RWPE2 (cell line): ENCODE measurements at regions not wholly inside any gene's neighbourhood (a gene's known extent, or its start where the extent isn't known, plus 50 kb on each side); places are given as distances from the start of the nearest gene placed in this dataset.
"Not testable (repeated sequence)": the region's sequence is repeated elsewhere in the genome, so short reads cannot be mapped to it uniquely, and the experiment has no call there.

ENCODE experiments used
- ATAC-seq: fragments of 200-7000 bp; cut with Tn5 transposase; 3 replicates; pipeline ENCODE4 v1.9.1; 2021; ENCODE audit warnings: low read depth
- DNase-seq: peaks from one replicate; pipeline ENCODE4 v3.0.0-alpha.2; 2020; ENCODE audit warnings: low spot score
- H3K27ac ChIP-seq: fragments of 450-650 bp; 2 replicates; pipeline ENCODE4 v1.5.1; 2017; ENCODE audit warnings: mild to moderate bottlenecking; ENCODE audit not compliant: poor library complexity, severe bottlenecking
- H3K27me3 ChIP-seq: fragments of 250-450 bp; sonication (Bioruptor Pico); 2 replicates; pipeline ENCODE4 v1.5.1; 2021; ENCODE audit warnings: mild to moderate bottlenecking, moderate library complexity; ENCODE audit not compliant: insufficient read depth, poor library complexity, severe bottlenecking
- H3K36me3 ChIP-seq: fragments of 250-450 bp; sonication (Bioruptor Pico); 2 replicates; pipeline ENCODE4 v1.5.1; 2020; ENCODE audit warnings: low read depth, mild to moderate bottlenecking, moderate library complexity
- H3K4me1 ChIP-seq: fragments of 250-450 bp; sonication (Bioruptor Pico); 2 replicates; pipeline ENCODE4 v1.5.1; 2021; ENCODE audit warnings: mild to moderate bottlenecking, moderate library complexity; ENCODE audit not compliant: insufficient read depth, poor library complexity, severe bottlenecking
- H3K4me3 ChIP-seq: fragments of 250-450 bp; sonication (Bioruptor Pico); 2 replicates; pipeline ENCODE4 v1.5.1; 2021; ENCODE audit warnings: mild to moderate bottlenecking, moderate library complexity; ENCODE audit not compliant: severe bottlenecking
- H3K9me3 ChIP-seq: fragments of 250-450 bp; sonication (Bioruptor Pico); 2 replicates; pipeline ENCODE4 v1.5.1; 2021; ENCODE audit warnings: mild to moderate bottlenecking, moderate library complexity; ENCODE audit not compliant: severe bottlenecking
- TF ChIP-seq, protein P1 (sequence below): fragments of 450-650 bp; IDR thresholded peaks from one replicate; pipeline ENCODE4 v1.5.1; 2017; ENCODE audit warnings: mild to moderate bottlenecking, moderate library complexity; ENCODE audit not compliant: poor library complexity, severe bottlenecking

DNA sequence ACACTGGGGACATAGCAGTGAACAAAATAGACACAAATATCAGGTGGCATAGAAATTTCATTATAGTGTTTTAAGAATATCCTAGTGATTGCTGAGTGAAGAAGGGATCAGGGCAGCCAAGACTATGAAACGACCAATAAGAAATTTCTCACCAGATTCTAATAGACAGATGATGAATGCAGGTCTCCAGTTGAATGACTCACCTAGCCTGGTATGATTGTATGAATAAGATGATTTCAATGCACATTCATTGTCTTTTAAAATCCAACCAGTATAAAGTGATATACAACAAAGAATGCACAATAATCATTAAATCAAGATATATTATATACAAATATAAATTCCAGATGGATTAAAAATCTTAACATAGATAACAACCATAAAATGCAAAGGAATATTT, 124.5 kb upstream of the TENT5A start:
- Histone ChIP-seq H3K27me3 (no peaks in the 10 kb centered on the region), H3K9me3 (peaks cover 2% of the 10 kb centered on the region), H3K4me1 (no peaks in the 10 kb centered on the region), H3K4me3 (no peak overlapping the region), H3K36me3 (no peaks in the 10 kb centered on the region), H3K27ac (no peak overlapping the region)
- ATAC-seq (peak; percentile 45; the same call in 1 of the 3 replicates), DNase-seq (no peak)
- TF ChIP-seq, protein P1, sequence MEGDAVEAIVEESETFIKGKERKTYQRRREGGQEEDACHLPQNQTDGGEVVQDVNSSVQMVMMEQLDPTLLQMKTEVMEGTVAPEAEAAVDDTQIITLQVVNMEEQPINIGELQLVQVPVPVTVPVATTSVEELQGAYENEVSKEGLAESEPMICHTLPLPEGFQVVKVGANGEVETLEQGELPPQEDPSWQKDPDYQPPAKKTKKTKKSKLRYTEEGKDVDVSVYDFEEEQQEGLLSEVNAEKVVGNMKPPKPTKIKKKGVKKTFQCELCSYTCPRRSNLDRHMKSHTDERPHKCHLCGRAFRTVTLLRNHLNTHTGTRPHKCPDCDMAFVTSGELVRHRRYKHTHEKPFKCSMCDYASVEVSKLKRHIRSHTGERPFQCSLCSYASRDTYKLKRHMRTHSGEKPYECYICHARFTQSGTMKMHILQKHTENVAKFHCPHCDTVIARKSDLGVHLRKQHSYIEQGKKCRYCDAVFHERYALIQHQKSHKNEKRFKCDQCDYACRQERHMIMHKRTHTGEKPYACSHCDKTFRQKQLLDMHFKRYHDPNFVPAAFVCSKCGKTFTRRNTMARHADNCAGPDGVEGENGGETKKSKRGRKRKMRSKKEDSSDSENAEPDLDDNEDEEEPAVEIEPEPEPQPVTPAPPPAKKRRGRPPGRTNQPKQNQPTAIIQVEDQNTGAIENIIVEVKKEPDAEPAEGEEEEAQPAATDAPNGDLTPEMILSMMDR = no peak

DNA sequence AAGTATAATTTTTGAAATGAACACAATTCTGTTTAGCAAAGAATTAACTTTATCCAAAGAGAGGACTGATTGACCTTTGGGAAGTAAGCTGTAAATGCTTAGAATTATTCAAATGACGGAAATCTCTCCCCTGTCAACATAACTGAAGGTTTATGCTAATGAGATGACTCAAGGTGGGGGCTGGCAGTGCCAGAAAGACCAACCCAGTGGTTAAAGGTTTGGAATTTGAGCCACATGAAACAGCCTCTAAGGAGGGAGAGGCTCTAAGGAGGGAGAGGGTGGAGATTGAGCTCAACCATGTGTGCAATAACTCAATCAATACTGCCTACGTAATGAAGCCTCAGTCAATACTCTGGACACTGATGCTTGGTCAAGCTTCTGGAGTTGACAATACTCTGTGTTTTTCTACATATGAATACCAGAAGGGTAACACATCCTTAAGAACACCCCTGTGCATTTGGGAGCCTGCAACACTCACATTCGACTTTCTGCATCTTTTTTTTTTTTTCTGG, 123.4 kb upstream of the TENT5A start:
- ATAC-seq (no peak), DNase-seq (no peak)
- Histone ChIP-seq H3K27ac (no peak overlapping the region), H3K36me3 (no peaks in the 10 kb centered on the region), H3K27me3 (no peaks in the 10 kb centered on the region), H3K4me1 (no peaks in the 10 kb centered on the region), H3K4me3 (no peak overlapping the region), H3K9me3 (peaks cover 2% of the 10 kb centered on the region)
- TF ChIP-seq, protein P1 = no peak

DNA sequence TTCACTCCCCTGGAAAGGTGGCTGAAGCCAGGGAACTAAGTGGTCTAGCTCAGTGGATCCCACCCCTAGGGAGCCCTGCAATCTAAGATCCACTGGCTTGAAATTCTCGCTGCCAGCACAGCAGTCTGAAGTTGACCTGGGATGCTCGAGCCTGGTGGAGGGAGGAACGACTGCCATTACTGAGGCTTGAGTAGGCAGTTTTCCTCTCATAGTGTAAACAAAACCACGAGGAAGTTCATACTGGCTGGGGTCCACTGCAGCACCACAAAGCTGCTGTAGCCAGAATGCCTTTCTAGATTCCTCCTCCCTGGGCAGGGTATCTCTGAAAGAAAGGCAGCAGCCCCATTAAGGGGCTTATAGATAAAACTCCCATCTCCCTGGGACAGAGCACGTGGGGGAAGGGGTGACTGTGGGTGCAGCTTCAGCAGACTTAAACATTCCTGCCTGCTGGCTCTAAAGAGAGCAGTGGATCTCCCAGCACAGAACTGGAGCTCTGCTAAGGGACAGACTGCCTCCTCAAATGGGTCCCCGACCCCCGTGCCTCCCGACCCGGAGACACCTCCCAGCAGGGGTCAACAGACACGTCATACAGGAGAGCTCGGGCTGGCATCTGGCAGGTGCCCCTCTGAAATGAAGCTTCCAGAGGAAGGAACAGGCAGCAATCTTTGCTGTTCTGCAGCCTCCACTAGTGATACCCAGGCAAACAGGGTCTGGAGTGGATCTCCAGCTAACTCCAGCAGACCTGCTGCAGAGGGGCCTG, 117.4 kb upstream of the TENT5A start:
- not testable (repeated sequence) for H3K27me3 ChIP-seq, ATAC-seq, H3K27ac ChIP-seq, H3K4me1 ChIP-seq, H3K4me3 ChIP-seq, H3K9me3 ChIP-seq, DNase-seq, H3K36me3 ChIP-seq

- ATAC-seq = peak; percentile 64; the same call in 2 of the 3 replicates
- Histone ChIP-seq H3K4me3 (no peak overlapping the region), H3K4me1 (no peaks in the 10 kb centered on the region), H3K27me3 (no peaks in the 10 kb centered on the region), H3K36me3 (no peaks in the 10 kb centered on the region), H3K9me3 (peaks cover 3% of the 10 kb centered on the region), H3K27ac (no peak overlapping the region)
- TF ChIP-seq, protein P1 = no peak
- no peak for DNase-seq
Observed at GRCh38 chr6:81865712-81866111, 113.2 kb upstream of the TENT5A start.

DNA sequence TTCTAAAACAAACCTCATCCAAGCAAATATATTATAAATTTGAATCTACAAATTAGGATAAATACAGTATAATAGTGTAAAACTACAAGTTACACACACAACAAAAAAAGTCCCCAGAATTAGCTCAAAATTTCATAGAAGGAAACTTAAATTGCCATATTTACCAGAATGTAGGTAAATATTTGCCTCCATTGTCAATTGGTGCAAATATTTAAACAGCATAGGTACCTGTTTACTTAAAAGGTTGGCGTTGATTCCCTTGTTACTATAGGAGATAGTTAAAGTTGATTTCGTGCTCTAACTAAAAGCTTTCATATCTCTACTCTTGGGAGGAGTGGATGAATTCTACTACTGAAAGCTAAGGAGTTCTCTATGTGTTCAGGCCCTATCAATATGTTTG, 111.6 kb upstream of the TENT5A start:
- DNase-seq = no peak
- TF ChIP-seq, protein P1 = no peak

More for the DNA sequence above, 111.6 kb upstream of the TENT5A start:
- Histone ChIP-seq H3K9me3 (peaks cover 3% of the 10 kb centered on the region), H3K4me3 (no peak overlapping the region), H3K27me3 (no peaks in the 10 kb centered on the region), H3K4me1 (no peaks in the 10 kb centered on the region), H3K36me3 (no peaks in the 10 kb centered on the region), H3K27ac (no peak overlapping the region)
- ATAC-seq = no peak
